AG09319 (cell line): ENCODE measurements at regions not wholly inside any gene's neighbourhood (a gene's known extent, or its start where the extent isn't known, plus 50 kb on each side); places are given as distances from the start of the nearest gene placed in this dataset.

Experiments
- DNase-seq: peaks from one replicate; pipeline ENCODE4 v3.0.0-alpha.2; 2010; ENCODE audit warnings: low read depth; ENCODE audit errors: extremely low read depth
- CTCF ChIP-seq: IDR thresholded peaks from 2 replicates; pipeline ENCODE4 v1.5.1; 2011; ENCODE audit warnings: low read depth, mild to moderate bottlenecking, inconsistent platforms, low read length, moderate library complexity

- no peak for TF ChIP-seq CTCF
- DNase-seq, result no peak
Observed at GRCh38 chr4:133096972-133097371, 52.1 kb upstream of the PCDH10 start.
